A549 (cell line): ENCODE measurements at regions not wholly inside any gene's neighbourhood (a gene's known extent, or its start where the extent isn't known, plus 50 kb on each side); places are given as distances from the start of the nearest gene placed in this dataset.

Experiments
- ATAC-seq, 2 experiments: fragments of 200-7000 bp in 1 of 2; fragments of >200 bp in 1 of 2; cut with Nextera tagmentation in 1 of 2; cut with Tn5 transposase in 1 of 2; 3 replicates each; pipeline versions ENCODE4 v1.8.0 to v1.9.1; 2018 to 2020; ENCODE audit warnings: mild to moderate bottlenecking in 1 of 2, moderate library complexity in 1 of 2
- CTCF ChIA-PET: fragments of 300-600 bp; sonication (Branson Sonifier 250); formaldehyde crosslinking; extraction: SDS; loops from one replicate; lab custom pipeline; 2021; ENCODE audit warnings: antibody characterized with exemption, inconsistent platforms; lab: Yijun Ruan, JAX
- POLR2A ChIA-PET: fragments of 350-600 bp; formaldehyde crosslinking; extraction: SDS; loops from one replicate; lab custom pipeline; 2021; ENCODE audit warnings: antibody characterized with exemption, inconsistent platforms; lab: Yijun Ruan, JAX
- DNase-seq, 2 experiments: peaks; one replicate each; pipeline versions ENCODE4 v3.0.0 to v3.0.0-alpha.2; 2011 to 2016; ENCODE audit warnings: low read depth in 1 of 2, low spot score in 1 of 2
- FAIRE-seq: peaks from 2 replicates; lab custom pipeline; 2011; peaks lifted over from hg19 to GRCh38; lab: Jason Lieb, UNC
- H3K27ac ChIP-seq, 2 experiments: fragments of >200 bp; sonication (Bioruptor Twin); formaldehyde crosslinking; 3 replicates each; pipeline ENCODE4 v1.5.1; 2016 to 2017
- H3K4me1 ChIP-seq: fragments of >200 bp; sonication (Bioruptor Twin); formaldehyde crosslinking; 3 replicates; pipeline ENCODE4 v1.6.1; 2016
- H3K4me2 ChIP-seq: fragments of >200 bp; sonication (Bioruptor Twin); formaldehyde crosslinking; 3 replicates; pipeline ENCODE4 v1.6.1; 2016
- H3K4me3 ChIP-seq: fragments of >200 bp; sonication (Bioruptor Twin); formaldehyde crosslinking; 3 replicates; pipeline ENCODE4 v1.5.1; 2016
- H3K9me3 ChIP-seq: fragments of >200 bp; sonication (Bioruptor Twin); formaldehyde crosslinking; 3 replicates; pipeline ENCODE4 v1.6.1; 2016
- BHLHE40 ChIP-seq: IDR thresholded peaks from 2 replicates; pipeline ENCODE4 v1.6.1; 2012; ENCODE audit warnings: low read depth, low read length, inconsistent platforms
- CBX8 ChIP-seq: fragments of 200-600 bp; sonication (generic); IDR thresholded peaks from 2 replicates; pipeline ENCODE4 v1.6.1; 2016
- CHD2 ChIP-seq: fragments of 150-350 bp; IDR thresholded peaks from 2 replicates; pipeline ENCODE4 v1.6.1; 2014; ENCODE audit warnings: low read length; ENCODE audit not compliant: partially characterized antibody
- EP300 ChIP-seq, 2 experiments: fragments of >200 bp; sonication (Bioruptor Twin); formaldehyde crosslinking; IDR thresholded peaks; 2 replicates in 1 of 2; 3 replicates in 1 of 2; pipeline ENCODE4 v1.6.1; 2016 to 2017
- ESRRA ChIP-seq: fragments of 150-350 bp; IDR thresholded peaks from 2 replicates; pipeline ENCODE4 v1.6.1; 2014; ENCODE audit warnings: mild to moderate bottlenecking, low read length, borderline replicate concordance
- FOSB ChIP-seq: fragments of 250-450 bp; sonication (Bioruptor Pico); IDR thresholded peaks from 2 replicates; pipeline ENCODE4 v1.5.0; 2020; ENCODE audit warnings: mild to moderate bottlenecking, moderate library complexity
- GATA3 ChIP-seq: IDR thresholded peaks from 2 replicates; pipeline ENCODE4 v1.6.1; 2012; ENCODE audit warnings: borderline replicate concordance
- HOXB5 ChIP-seq: fragments of 250-450 bp; sonication (Bioruptor Pico); IDR thresholded peaks from 2 replicates; pipeline ENCODE4 v1.5.0; 2020; ENCODE audit warnings: mild to moderate bottlenecking, moderate library complexity
- JUN ChIP-seq, 2 experiments: fragments of >200 bp; sonication (Bioruptor Twin); formaldehyde crosslinking; IDR thresholded peaks; 2 replicates in 1 of 2; 3 replicates in 1 of 2; pipeline ENCODE4 v1.6.1; 2016 to 2017
- KDM1A ChIP-seq: fragments of 200-600 bp; sonication (generic); IDR thresholded peaks from 2 replicates; pipeline ENCODE4 v1.6.1; 2016; ENCODE audit warnings: low read depth, mild to moderate bottlenecking
- KDM5A ChIP-seq: fragments of 200-600 bp; sonication (generic); IDR thresholded peaks from 2 replicates; pipeline ENCODE4 v1.6.1; 2016; ENCODE audit warnings: antibody characterized with exemption, mild to moderate bottlenecking
- MAFK ChIP-seq: fragments of 450-650 bp; IDR thresholded peaks from 2 replicates; pipeline ENCODE4 v1.6.1; 2014; ENCODE audit not compliant: partially characterized antibody
- MAZ ChIP-seq: fragments of 150-350 bp; IDR thresholded peaks from 2 replicates; pipeline ENCODE4 v1.6.1; 2014; ENCODE audit warnings: antibody characterized with exemption, low read depth, low read length, borderline replicate concordance
- NFE2L2 ChIP-seq: fragments of 150-350 bp; conservative IDR thresholded peaks from 2 replicates; pipeline ENCODE4 v1.6.1; 2014; ENCODE audit warnings: low read length
- NR3C1 ChIP-seq: fragments of >200 bp; sonication (Bioruptor Twin); formaldehyde crosslinking; IDR thresholded peaks from 3 replicates; pipeline ENCODE4 v1.6.1; 2017
- POLR2A ChIP-seq: IDR thresholded peaks from 2 replicates; pipeline ENCODE4 v1.6.1; 2012; ENCODE audit warnings: mild to moderate bottlenecking, low read length
- POLR2AphosphoS2 ChIP-seq: conservative IDR thresholded peaks from 2 replicates; pipeline ENCODE4 v1.6.1; 2012; ENCODE audit warnings: low read length, improper control_type of control experiment, inconsistent platforms
- RARB ChIP-seq: fragments of 250-450 bp; sonication (Bioruptor Pico); IDR thresholded peaks from 2 replicates; pipeline ENCODE4 v1.8.0; 2021; ENCODE audit warnings: mild to moderate bottlenecking, moderate library complexity
- RCOR1 ChIP-seq: fragments of 150-350 bp; IDR thresholded peaks from 2 replicates; pipeline ENCODE4 v1.6.1; 2014; ENCODE audit warnings: antibody characterized with exemption, low read length, low read depth
- RFX5 ChIP-seq: fragments of 450-650 bp; IDR thresholded peaks from 2 replicates; pipeline ENCODE4 v1.7.1; 2014; ENCODE audit warnings: antibody characterized with exemption, mild to moderate bottlenecking, moderate library complexity
- SREBF2 ChIP-seq: fragments of 450-650 bp; IDR thresholded peaks from 2 replicates; pipeline ENCODE4 v1.6.1; 2014; ENCODE audit warnings: mild to moderate bottlenecking, moderate library complexity
- ZC3H11A ChIP-seq: fragments of 450-650 bp; IDR thresholded peaks from 2 replicates; pipeline ENCODE4 v1.6.1; 2014; ENCODE audit warnings: antibody characterized with exemption, mild to moderate bottlenecking
- ZFP36 ChIP-seq: fragments of 450-650 bp; IDR thresholded peaks from 2 replicates; pipeline ENCODE4 v1.6.1; 2014; ENCODE audit warnings: borderline replicate concordance; ENCODE audit not compliant: partially characterized antibody
- ZSCAN20 ChIP-seq: fragments of 250-450 bp; sonication (Bioruptor Pico); IDR thresholded peaks from 2 replicates; pipeline ENCODE4 v1.8.0; 2022; ENCODE audit warnings: mild to moderate bottlenecking, moderate library complexity
- WGBS: methylation state at CpG from one replicate; pipeline ENCODE4 v1.1.6; 2017; ENCODE audit errors: missing lambda C conversion rate; 5-methylcytosine and 5-hydroxymethylcytosine counted together
- TF ChIP-seq, protein P1 (sequence below): fragments of 450-650 bp; IDR thresholded peaks from 2 replicates; pipeline ENCODE4 v1.6.1; 2014; ENCODE audit warnings: antibody characterized with exemption
- TF ChIP-seq, protein P2 (sequence below): IDR thresholded peaks from 2 replicates; pipeline ENCODE4 v1.6.1; 2012
- TF ChIP-seq, protein P3 (sequence below): fragments of >200 bp; sonication (Bioruptor Twin); formaldehyde crosslinking; IDR thresholded peaks from 3 replicates; pipeline ENCODE4 v1.5.1; 2016
- TF ChIP-seq, protein P4 (sequence below): fragments of >200 bp; sonication (Bioruptor Twin); formaldehyde crosslinking; IDR thresholded peaks from 2 replicates; pipeline ENCODE4 v1.6.1; 2016
- TF ChIP-seq, protein P5 (sequence below): fragments of 200-600 bp; sonication (generic); IDR thresholded peaks from 2 replicates; pipeline ENCODE4 v1.6.1; 2016; ENCODE audit warnings: antibody characterized with exemption, mild to moderate bottlenecking, moderate library complexity

DNA sequence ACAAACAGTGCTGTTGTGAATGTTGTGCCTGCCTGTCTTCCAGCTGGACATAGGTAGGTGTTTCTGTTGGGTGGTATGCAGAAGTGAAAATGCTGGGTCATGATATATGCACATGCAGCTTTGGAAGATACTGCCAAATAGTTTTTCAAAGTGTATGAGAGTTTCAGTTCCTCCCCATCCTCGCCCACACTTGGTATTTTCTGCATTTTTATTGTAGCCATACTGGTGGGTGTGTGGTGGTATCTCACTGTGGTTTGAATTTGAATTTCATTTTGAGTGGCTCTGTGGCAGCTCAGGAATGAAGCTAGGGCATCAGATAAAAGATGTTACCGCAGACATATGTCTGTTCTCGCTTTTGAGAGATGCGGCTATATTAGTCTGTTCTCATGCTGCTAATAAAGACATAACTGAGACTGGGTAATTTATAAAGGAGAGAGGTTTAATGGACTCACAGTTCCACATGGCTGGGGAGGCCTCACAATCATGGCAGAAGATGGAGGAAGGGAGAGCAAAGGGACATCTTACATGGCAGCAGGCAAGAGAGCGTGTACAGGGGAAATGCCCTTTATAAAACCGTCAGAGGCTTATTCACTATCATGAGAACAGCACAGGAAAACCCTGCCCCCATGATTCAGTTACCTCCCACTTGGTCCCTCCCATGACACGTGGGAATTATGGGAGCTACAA, 183.1 kb downstream of the CAND1 start:
- ATAC-seq = no peak
- H3K4me1 ChIP-seq = no peaks in the 10 kb centered on the region
- no peak overlapping the region for H3K27ac ChIP-seq
- 54% methylated on average over 7 of the region's 7 CpGs for WGBS
- TF ChIP-seq KDM5A (no peak), MAFK (peak; percentile 9)
- TF ChIP-seq, all 56 proteins: peak for 1
- Histone ChIP-seq H3K9me3 (no peaks in the 10 kb centered on the region), H3K4me3 (no peak overlapping the region), H3K4me2 (no peak overlapping the region)
- DNase-seq (no peak), FAIRE-seq (no peak)
- ChIA-PET CTCF (interaction anchor here (2.2 to 2.6 kb wide), 2 partner anchors 12 to 491 kb away, joined by 7 to 10 read pairs; no protein-coding TSS in a partner anchor), POLR2A (no interaction called here)

DNA sequence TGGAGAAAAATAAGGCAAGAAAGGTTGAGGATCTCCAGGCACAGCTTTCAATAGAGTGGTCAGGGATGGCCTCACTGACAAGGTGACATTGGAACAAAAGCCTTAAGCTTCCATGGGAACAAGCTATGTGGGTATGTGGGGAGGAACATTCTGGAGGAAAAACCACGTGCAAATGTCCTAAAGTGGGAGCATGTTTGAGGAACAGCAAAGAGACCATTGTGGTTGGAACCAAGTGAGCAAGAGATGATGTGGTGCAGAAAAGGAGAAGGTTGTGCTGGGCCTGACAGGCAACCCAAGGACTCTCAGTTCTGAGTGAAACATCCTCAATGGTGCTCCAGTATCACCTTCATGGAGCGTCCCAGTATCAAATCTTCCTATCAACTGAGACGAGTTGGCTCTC, 184.0 kb downstream of the CAND1 start:
- no peak for FAIRE-seq
- 30% methylated on average over 3 of the region's 3 CpGs for WGBS
- H3K4me3 ChIP-seq = no peak overlapping the region
- no peak for TF ChIP-seq KDM1A
- TF ChIP-seq POLR2AphosphoS2 = no peak
- TF ChIP-seq SREBF2 = no peak
- TF ChIP-seq RFX5 = no peak
- TF ChIP-seq, protein P1, sequence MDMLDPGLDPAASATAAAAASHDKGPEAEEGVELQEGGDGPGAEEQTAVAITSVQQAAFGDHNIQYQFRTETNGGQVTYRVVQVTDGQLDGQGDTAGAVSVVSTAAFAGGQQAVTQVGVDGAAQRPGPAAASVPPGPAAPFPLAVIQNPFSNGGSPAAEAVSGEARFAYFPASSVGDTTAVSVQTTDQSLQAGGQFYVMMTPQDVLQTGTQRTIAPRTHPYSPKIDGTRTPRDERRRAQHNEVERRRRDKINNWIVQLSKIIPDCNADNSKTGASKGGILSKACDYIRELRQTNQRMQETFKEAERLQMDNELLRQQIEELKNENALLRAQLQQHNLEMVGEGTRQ = no peak
- TF ChIP-seq RARB = no peak
- TF ChIP-seq MAFK = no peak
- TF ChIP-seq GATA3 = no peak
- TF ChIP-seq CBX8 = no peak
- no peak for TF ChIP-seq NFE2L2
- TF ChIP-seq HOXB5 (CRISPR knock-in tag) = no peak
- TF ChIP-seq ESRRA = no peak
- TF ChIP-seq POLR2A = no peak
- no peak for TF ChIP-seq ZSCAN20 (CRISPR knock-in tag)
- TF ChIP-seq, protein P2, sequence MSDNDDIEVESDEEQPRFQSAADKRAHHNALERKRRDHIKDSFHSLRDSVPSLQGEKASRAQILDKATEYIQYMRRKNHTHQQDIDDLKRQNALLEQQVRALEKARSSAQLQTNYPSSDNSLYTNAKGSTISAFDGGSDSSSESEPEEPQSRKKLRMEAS = no peak
- no peak for TF ChIP-seq EP300 (IDR thresholded peaks at IDR 0.05)
- TF ChIP-seq, protein P3, sequence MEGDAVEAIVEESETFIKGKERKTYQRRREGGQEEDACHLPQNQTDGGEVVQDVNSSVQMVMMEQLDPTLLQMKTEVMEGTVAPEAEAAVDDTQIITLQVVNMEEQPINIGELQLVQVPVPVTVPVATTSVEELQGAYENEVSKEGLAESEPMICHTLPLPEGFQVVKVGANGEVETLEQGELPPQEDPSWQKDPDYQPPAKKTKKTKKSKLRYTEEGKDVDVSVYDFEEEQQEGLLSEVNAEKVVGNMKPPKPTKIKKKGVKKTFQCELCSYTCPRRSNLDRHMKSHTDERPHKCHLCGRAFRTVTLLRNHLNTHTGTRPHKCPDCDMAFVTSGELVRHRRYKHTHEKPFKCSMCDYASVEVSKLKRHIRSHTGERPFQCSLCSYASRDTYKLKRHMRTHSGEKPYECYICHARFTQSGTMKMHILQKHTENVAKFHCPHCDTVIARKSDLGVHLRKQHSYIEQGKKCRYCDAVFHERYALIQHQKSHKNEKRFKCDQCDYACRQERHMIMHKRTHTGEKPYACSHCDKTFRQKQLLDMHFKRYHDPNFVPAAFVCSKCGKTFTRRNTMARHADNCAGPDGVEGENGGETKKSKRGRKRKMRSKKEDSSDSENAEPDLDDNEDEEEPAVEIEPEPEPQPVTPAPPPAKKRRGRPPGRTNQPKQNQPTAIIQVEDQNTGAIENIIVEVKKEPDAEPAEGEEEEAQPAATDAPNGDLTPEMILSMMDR = no peak
- TF ChIP-seq ZC3H11A = no peak
- TF ChIP-seq JUN (IDR thresholded peaks at IDR 0.05) = no peak
- TF ChIP-seq, all 56 proteins: peak for 0
- ChIA-PET CTCF (interaction anchor here (2.2 to 2.6 kb wide), 2 partner anchors 13 to 490 kb away, joined by 7 to 10 read pairs; no protein-coding TSS in a partner anchor), POLR2A (no interaction called here)
- ATAC-seq = no peak
- Histone ChIP-seq H3K4me2 (no peak overlapping the region), H3K9me3 (no peaks in the 10 kb centered on the region), H3K27ac (no peak overlapping the region), H3K4me1 (no peaks in the 10 kb centered on the region)
- no peak for DNase-seq

DNA sequence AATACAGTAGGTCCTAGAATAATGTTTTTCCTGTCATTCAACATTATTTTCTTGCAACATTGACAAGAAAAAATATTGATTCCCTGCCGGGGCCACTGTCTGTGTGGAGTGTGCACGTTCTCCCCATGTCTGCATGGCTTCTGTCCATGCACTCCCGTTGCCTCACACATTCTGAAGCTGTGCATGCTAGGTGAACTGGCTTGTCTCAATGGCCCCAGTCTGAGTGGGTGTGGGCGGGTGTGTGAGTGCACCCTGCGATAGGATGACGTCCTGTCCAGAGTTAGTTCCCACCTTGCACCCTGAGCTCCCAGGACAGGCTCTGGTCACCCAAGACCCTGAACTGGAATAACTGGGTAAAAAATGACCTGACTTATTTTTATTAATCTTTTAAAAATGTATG, 186.1 kb downstream of the CAND1 start:
- H3K4me3 ChIP-seq = no peak overlapping the region
- H3K4me2 ChIP-seq = no peak overlapping the region
- H3K9me3 ChIP-seq = no peaks in the 10 kb centered on the region
- H3K27ac ChIP-seq = no peak overlapping the region
- FAIRE-seq (no peak), ATAC-seq (no peak), DNase-seq (no peak)
- ChIA-PET POLR2A (no interaction called here), CTCF (no interaction called here)
- no peaks in the 10 kb centered on the region for H3K4me1 ChIP-seq
- 48% methylated on average over 6 of the region's 6 CpGs for WGBS
- TF ChIP-seq NR3C1 (no peak), MAZ (no peak), SREBF2 (no peak), BHLHE40 (no peak), RCOR1 (no peak), GATA3 (no peak), CHD2 (no peak), ZFP36 (no peak), NFE2L2 (no peak), FOSB (CRISPR knock-in tag) (no peak), KDM1A (no peak), RFX5 (no peak)
- TF ChIP-seq, protein P1 = no peak
- TF ChIP-seq, protein P4, sequence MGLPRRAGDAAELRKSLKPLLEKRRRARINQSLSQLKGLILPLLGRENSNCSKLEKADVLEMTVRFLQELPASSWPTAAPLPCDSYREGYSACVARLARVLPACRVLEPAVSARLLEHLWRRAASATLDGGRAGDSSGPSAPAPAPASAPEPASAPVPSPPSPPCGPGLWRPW = no peak
- TF ChIP-seq, protein P5, sequence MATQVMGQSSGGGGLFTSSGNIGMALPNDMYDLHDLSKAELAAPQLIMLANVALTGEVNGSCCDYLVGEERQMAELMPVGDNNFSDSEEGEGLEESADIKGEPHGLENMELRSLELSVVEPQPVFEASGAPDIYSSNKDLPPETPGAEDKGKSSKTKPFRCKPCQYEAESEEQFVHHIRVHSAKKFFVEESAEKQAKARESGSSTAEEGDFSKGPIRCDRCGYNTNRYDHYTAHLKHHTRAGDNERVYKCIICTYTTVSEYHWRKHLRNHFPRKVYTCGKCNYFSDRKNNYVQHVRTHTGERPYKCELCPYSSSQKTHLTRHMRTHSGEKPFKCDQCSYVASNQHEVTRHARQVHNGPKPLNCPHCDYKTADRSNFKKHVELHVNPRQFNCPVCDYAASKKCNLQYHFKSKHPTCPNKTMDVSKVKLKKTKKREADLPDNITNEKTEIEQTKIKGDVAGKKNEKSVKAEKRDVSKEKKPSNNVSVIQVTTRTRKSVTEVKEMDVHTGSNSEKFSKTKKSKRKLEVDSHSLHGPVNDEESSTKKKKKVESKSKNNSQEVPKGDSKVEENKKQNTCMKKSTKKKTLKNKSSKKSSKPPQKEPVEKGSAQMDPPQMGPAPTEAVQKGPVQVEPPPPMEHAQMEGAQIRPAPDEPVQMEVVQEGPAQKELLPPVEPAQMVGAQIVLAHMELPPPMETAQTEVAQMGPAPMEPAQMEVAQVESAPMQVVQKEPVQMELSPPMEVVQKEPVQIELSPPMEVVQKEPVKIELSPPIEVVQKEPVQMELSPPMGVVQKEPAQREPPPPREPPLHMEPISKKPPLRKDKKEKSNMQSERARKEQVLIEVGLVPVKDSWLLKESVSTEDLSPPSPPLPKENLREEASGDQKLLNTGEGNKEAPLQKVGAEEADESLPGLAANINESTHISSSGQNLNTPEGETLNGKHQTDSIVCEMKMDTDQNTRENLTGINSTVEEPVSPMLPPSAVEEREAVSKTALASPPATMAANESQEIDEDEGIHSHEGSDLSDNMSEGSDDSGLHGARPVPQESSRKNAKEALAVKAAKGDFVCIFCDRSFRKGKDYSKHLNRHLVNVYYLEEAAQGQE = no peak
